ENCODE measurements at regions not wholly inside any gene's neighbourhood (a gene's known extent, or its start where the extent isn't known, plus 50 kb on each side); places are given as distances from the start of the nearest gene placed in this dataset.

DNA sequence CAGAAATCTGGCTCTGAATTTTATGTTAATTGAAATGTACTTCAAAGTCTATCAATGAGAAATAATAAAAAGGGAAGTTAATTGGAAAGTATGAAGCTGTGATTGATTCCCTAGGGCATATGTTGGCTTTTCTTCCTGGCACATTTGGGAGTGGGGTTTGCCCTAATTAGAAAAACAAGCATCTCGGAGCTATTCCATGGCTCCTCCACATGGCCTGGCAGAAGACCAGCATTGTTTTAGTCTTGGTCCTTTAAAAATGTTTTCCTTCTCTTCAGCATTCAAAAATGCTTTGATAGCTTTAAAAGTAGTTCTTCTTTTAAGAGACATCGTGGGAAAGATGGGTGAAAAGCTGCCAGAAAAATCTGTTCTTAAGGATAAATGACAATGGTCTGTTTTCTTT lies 445.5 kb upstream of the PKDCC start:
- H3K4me3 Mint-ChIP-seq (ENCODE audit: unreplicated experiment): no peak overlapping the region
- DNase-seq: no peak
- no peak overlapping the region for H3K27ac Mint-ChIP-seq (ENCODE audit: unreplicated experiment)
- intact Hi-C loops (cut with micrococcal nuclease; ENCODE audit: unreplicated experiment): loop anchor here (10.0 kb wide), 1 partner anchor 188 kb away; no protein-coding TSS in a partner anchor
- POLR2A ChIA-PET: no interaction called here
- CTCF ChIA-PET: no interaction called here
- H3K36me3 Mint-ChIP-seq (ENCODE audit: insufficient read depth, unreplicated experiment): no peaks in the 10 kb centered on the region
- Histone ChIP-seq H3K36me3 (ENCODE audit: control insufficient read depth, insufficient read depth, low read length) (no peaks in the 10 kb centered on the region), H3K4me3 (ENCODE audit: low read depth, low read length) (no peak overlapping the region), H3K9me3 (no peaks in the 10 kb centered on the region), H3K27me3 (replicated peaks; ENCODE audit: control insufficient read depth, insufficient read depth, low read length) (no peaks in the 10 kb centered on the region), H3K4me1 (no peaks in the 10 kb centered on the region)
- H3K9me3 Mint-ChIP-seq (ENCODE audit: unreplicated experiment): no peaks in the 10 kb centered on the region
- H3K4me1 Mint-ChIP-seq (ENCODE audit: low read depth, unreplicated experiment): no peaks in the 10 kb centered on the region
- BruUV-seq (replicated peaks): no TSS peak
- TF ChIP-seq, protein P1, sequence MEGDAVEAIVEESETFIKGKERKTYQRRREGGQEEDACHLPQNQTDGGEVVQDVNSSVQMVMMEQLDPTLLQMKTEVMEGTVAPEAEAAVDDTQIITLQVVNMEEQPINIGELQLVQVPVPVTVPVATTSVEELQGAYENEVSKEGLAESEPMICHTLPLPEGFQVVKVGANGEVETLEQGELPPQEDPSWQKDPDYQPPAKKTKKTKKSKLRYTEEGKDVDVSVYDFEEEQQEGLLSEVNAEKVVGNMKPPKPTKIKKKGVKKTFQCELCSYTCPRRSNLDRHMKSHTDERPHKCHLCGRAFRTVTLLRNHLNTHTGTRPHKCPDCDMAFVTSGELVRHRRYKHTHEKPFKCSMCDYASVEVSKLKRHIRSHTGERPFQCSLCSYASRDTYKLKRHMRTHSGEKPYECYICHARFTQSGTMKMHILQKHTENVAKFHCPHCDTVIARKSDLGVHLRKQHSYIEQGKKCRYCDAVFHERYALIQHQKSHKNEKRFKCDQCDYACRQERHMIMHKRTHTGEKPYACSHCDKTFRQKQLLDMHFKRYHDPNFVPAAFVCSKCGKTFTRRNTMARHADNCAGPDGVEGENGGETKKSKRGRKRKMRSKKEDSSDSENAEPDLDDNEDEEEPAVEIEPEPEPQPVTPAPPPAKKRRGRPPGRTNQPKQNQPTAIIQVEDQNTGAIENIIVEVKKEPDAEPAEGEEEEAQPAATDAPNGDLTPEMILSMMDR (IDR thresholded peaks at IDR 0.05; ENCODE audit: insufficient read depth in 1 of 2, low read depth in 1 of 2, low read length in 1 of 2, severe bottlenecking in 1 of 2, unreplicated experiment in 1 of 2): no peak
- H3K27me3 Mint-ChIP-seq (ENCODE audit: insufficient read depth, unreplicated experiment): peaks cover 4% of the 10 kb centered on the region

DNA sequence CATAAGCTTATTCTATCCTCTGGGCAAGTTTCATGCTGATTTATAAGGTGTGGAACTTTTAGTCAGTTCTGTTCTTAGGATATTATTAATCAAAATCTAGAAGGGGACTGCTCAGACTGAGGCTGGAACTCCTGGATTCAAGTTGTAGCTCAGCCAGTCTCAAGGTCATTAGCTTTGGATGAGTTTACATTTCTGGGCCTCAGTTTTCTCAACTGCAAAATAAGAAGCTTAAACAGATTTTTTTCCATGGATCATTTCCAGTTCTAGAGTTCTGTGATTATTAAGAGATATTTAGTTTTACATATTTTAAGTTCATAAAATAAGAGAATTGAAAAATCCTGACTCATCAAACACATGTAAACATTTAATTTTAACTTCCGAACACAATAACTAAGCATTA lies 442.5 kb upstream of the PKDCC start:
- no peaks in the 10 kb centered on the region for H3K36me3 Mint-ChIP-seq (ENCODE audit: insufficient read depth, unreplicated experiment)
- H3K9me3 ChIP-seq: no peaks in the 10 kb centered on the region
- ChIA-PET POLR2A (no interaction called here), CTCF (no interaction called here)
- H3K4me1 Mint-ChIP-seq (ENCODE audit: low read depth, unreplicated experiment): no peaks in the 10 kb centered on the region
- no peaks in the 10 kb centered on the region for H3K36me3 ChIP-seq (ENCODE audit: control insufficient read depth, insufficient read depth, low read length)
- intact Hi-C loops (cut with micrococcal nuclease; ENCODE audit: unreplicated experiment): loop anchor here (10.0 kb wide), 1 partner anchor 191 kb away; no protein-coding TSS in a partner anchor
- no peaks in the 10 kb centered on the region for H3K27me3 ChIP-seq (replicated peaks; ENCODE audit: control insufficient read depth, insufficient read depth, low read length)
- H3K9me3 Mint-ChIP-seq (ENCODE audit: unreplicated experiment): no peaks in the 10 kb centered on the region
- H3K4me1 ChIP-seq: no peaks in the 10 kb centered on the region
- no peak overlapping the region for H3K4me3 ChIP-seq (ENCODE audit: low read depth, low read length)
- DNase-seq: no peak
- H3K27ac Mint-ChIP-seq (ENCODE audit: unreplicated experiment): no peak overlapping the region
- peaks cover 4% of the 10 kb centered on the region for H3K27me3 Mint-ChIP-seq (ENCODE audit: insufficient read depth, unreplicated experiment)
- no TSS peak for BruUV-seq (replicated peaks)
- no peak overlapping the region for H3K4me3 Mint-ChIP-seq (ENCODE audit: unreplicated experiment)
- TF ChIP-seq, protein P1 (IDR thresholded peaks at IDR 0.05; ENCODE audit: insufficient read depth in 1 of 2, low read depth in 1 of 2, low read length in 1 of 2, severe bottlenecking in 1 of 2, unreplicated experiment in 1 of 2): no peak

DNA sequence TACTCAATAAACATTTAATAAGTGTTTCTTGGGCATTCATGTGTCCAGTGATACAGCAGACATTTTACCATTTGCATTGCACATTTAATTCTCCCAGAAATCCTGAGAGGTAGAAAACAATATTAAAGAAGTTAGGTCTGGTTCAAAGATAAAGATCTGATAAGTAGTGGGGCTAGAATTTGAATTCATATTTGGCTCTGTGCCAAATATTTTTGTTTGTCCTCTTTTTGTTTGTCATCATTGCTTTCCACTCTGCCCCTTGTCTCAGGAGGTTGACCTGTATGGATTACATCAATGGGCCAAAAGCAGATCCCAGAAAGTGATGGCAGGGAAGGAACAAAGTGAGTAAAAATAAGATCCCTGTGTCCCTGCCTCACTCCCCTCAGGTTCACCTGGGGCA lies 441.9 kb upstream of the PKDCC start:
- no peak overlapping the region for H3K27ac Mint-ChIP-seq (ENCODE audit: unreplicated experiment)
- H3K27me3 Mint-ChIP-seq (ENCODE audit: insufficient read depth, unreplicated experiment): peaks cover 4% of the 10 kb centered on the region
- Histone ChIP-seq H3K27me3 (replicated peaks; ENCODE audit: control insufficient read depth, insufficient read depth, low read length) (no peaks in the 10 kb centered on the region), H3K9me3 (no peaks in the 10 kb centered on the region), H3K4me1 (no peaks in the 10 kb centered on the region), H3K4me3 (ENCODE audit: low read depth, low read length) (no peak overlapping the region), H3K36me3 (ENCODE audit: control insufficient read depth, insufficient read depth, low read length) (no peaks in the 10 kb centered on the region)
- intact Hi-C loops (cut with micrococcal nuclease; ENCODE audit: unreplicated experiment): loop anchor here (10.0 kb wide), 1 partner anchor 191 kb away; no protein-coding TSS in a partner anchor
- H3K36me3 Mint-ChIP-seq (ENCODE audit: insufficient read depth, unreplicated experiment): no peaks in the 10 kb centered on the region
- H3K9me3 Mint-ChIP-seq (ENCODE audit: unreplicated experiment): no peaks in the 10 kb centered on the region
- no TSS peak for BruUV-seq (replicated peaks)
- DNase-seq: no peak
- POLR2A ChIA-PET: no interaction called here
- no peak overlapping the region for H3K4me3 Mint-ChIP-seq (ENCODE audit: unreplicated experiment)
- CTCF ChIA-PET: no interaction called here
- TF ChIP-seq, protein P1 (IDR thresholded peaks at IDR 0.05; ENCODE audit: insufficient read depth in 1 of 2, low read depth in 1 of 2, low read length in 1 of 2, severe bottlenecking in 1 of 2, unreplicated experiment in 1 of 2): no peak
- H3K4me1 Mint-ChIP-seq (ENCODE audit: low read depth, unreplicated experiment): no peaks in the 10 kb centered on the region
